ENCODE measurements at regions not wholly inside any gene's neighbourhood (a gene's known extent, or its start where the extent isn't known, plus 50 kb on each side); places are given as distances from the start of the nearest gene placed in this dataset.

GRCh38 chr7:41808541-41808940 is 105.7 kb upstream of the INHBA start (continued):
- TF ChIP-seq ZNF18 (CRISPR knock-in tag; IDR thresholded peaks at IDR 0.05; ENCODE audit: insufficient replicate concordance) (no peak), ZNF431 (CRISPR knock-in tag; IDR thresholded peaks at IDR 0.05; ENCODE audit: borderline replicate concordance, low read depth) (no peak), TERF1 (CRISPR knock-in tag; IDR thresholded peaks at IDR 0.05) (no peak), ZNF44 (CRISPR knock-in tag; IDR thresholded peaks at IDR 0.05) (no peak), ZNF615 (CRISPR knock-in tag; IDR thresholded peaks at IDR 0.05; ENCODE audit: borderline replicate concordance) (no peak)

GRCh38 chr7:41803569-41803968 is 100.7 kb upstream of the INHBA start:
- BruUV-seq (replicated peaks) = no TSS peak
- ChIA-PET POLR2A (no interaction called here), CTCF (ENCODE audit: low intra/inter-chr PET ratio, low total read pairs) (no interaction called here)
- ATAC-seq (no peak), FAIRE-seq (no peak), DNase-seq (ENCODE audit: low spot score) (no peak)
- H3K4me2 ChIP-seq (ENCODE audit: low read depth, low read length) = no peak overlapping the region
- no peaks in the 10 kb centered on the region for H3K27me3 ChIP-seq (ENCODE audit: control insufficient read depth in 1 of 2, insufficient read depth in 2 of 2, low read length in 2 of 2)
- H3K4me1 ChIP-seq (ENCODE audit: insufficient read depth, low read length) = no peaks in the 10 kb centered on the region
- intact Hi-C loops (cut with micrococcal nuclease; ENCODE audit: unreplicated experiment) (no loop called here), in situ Hi-C loops (cut with HindIII; ENCODE audit: extremely low pct_ligation_motif_present, low pct_unique_long_range_greater_than_20kb) (no loop called here)
- no peak overlapping the region for H2AFZ ChIP-seq (ENCODE audit: low read length)
- H3K9me3 ChIP-seq (ENCODE audit: low read length) = no peaks in the 10 kb centered on the region
- no peak overlapping the region for H3K4me3 ChIP-seq (replicated peaks in 1 of 3; ENCODE audit: insufficient read depth in 1 of 3, low read depth in 2 of 3, low read length in 3 of 3)
- no peaks in the 10 kb centered on the region for H3K36me3 ChIP-seq (replicated peaks in 1 of 2; ENCODE audit: control insufficient read depth in 1 of 2, insufficient read depth in 2 of 2, low read length in 2 of 2)
- H4K20me1 ChIP-seq (ENCODE audit: insufficient read depth, low read length) = no peaks in the 10 kb centered on the region
- H3K79me2 ChIP-seq (ENCODE audit: insufficient read depth, low read length) = no peaks in the 10 kb centered on the region
- no peak overlapping the region for H3K27ac ChIP-seq (ENCODE audit: extremely low read length, insufficient read depth, low read length)
- no peak overlapping the region for H3K9ac ChIP-seq (ENCODE audit: insufficient read depth, low read depth, low read length)
- peak; percentile 72 for TF ChIP-seq ATF7 (IDR thresholded peaks at IDR 0.05)
- no peak for TF ChIP-seq ATF7 (CRISPR knock-in tag; IDR thresholded peaks at IDR 0.05)
- no peak for TF ChIP-seq SKIL (CRISPR knock-in tag; IDR thresholded peaks at IDR 0.05; ENCODE audit: borderline replicate concordance)
- 0% methylated on average over 2 of the region's 2 CpGs for WGBS (ENCODE audit: low lambda C conversion rate)

Data from HepG2 (cell line).